Gastroesophageal sphincter (tissue), 3 donors: ENCODE measurements at regions not wholly inside any gene's neighbourhood (a gene's known extent, or its start where the extent isn't known, plus 50 kb on each side); places are given as distances from the start of the nearest gene placed in this dataset.

Source experiments
- POLR2A ChIP-seq, 2 donors: fragments of 450-650 bp; IDR thresholded peaks; one replicate each; pipeline ENCODE4 v1.6.1; 2017; ENCODE audit warnings: antibody characterized with exemption in 2 of 2, mild to moderate bottlenecking in 2 of 2, moderate library complexity in 1 of 2
- TF ChIP-seq, protein P1 (sequence below), 4 experiments: fragments of 200-600 bp in 2 of 4; fragments of 450-650 bp in 2 of 4; sonication (generic) in 1 of 4; IDR thresholded peaks; one replicate each; pipeline ENCODE4 v1.5.1; 2017 to 2019; ENCODE audit warnings: antibody characterized with exemption in 4 of 4, mild to moderate bottlenecking in 2 of 4, moderate library complexity in 2 of 4

DNA sequence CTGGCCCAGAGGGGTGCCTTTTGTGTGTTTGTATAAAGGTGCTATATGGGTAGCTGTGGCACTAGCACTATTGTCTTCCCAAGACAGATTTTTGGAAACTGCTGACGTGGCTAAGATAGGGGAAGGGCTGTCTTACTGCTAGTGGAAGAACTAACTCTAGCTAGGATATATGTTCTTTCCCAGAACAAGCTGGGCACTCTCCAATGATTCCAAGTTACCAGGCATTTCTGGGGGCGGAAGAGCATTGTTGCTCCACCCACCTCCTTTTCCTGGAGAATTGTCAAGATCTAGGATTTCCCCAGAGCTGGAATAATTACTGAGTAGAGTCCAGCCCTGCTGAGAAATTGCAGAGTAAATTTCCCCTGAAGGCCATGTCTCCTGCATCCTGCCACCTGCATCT lies 408.3 kb downstream of the KLF5 start:
- TF ChIP-seq, protein P1, sequence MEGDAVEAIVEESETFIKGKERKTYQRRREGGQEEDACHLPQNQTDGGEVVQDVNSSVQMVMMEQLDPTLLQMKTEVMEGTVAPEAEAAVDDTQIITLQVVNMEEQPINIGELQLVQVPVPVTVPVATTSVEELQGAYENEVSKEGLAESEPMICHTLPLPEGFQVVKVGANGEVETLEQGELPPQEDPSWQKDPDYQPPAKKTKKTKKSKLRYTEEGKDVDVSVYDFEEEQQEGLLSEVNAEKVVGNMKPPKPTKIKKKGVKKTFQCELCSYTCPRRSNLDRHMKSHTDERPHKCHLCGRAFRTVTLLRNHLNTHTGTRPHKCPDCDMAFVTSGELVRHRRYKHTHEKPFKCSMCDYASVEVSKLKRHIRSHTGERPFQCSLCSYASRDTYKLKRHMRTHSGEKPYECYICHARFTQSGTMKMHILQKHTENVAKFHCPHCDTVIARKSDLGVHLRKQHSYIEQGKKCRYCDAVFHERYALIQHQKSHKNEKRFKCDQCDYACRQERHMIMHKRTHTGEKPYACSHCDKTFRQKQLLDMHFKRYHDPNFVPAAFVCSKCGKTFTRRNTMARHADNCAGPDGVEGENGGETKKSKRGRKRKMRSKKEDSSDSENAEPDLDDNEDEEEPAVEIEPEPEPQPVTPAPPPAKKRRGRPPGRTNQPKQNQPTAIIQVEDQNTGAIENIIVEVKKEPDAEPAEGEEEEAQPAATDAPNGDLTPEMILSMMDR (IDR thresholded peaks at IDR 0.05) = no peak
- no peak for TF ChIP-seq POLR2A (IDR thresholded peaks at IDR 0.05)
